GM18520 (cell line): ENCODE measurements at regions not wholly inside any gene's neighbourhood (a gene's known extent, or its start where the extent isn't known, plus 50 kb on each side); places are given as distances from the start of the nearest gene placed in this dataset.

ENCODE experiments used
- ATAC-seq: cut with Tn5 transposase; IDR thresholded peaks from one replicate; pipeline ENCODE4 v1.9.1; 2021; ENCODE audit not compliant: unreplicated experiment

- ATAC-seq, result no peak
Observed at GRCh38 chr14:100658181-100658886, 68.4 kb upstream of the DLK1 start.

- no peak for ATAC-seq
Observed at GRCh38 chr14:100659345-100660001, 67.2 kb upstream of the DLK1 start.

GRCh38 chr14:100660498-100660881 lies 66.2 kb upstream of the DLK1 start:
- ATAC-seq, result no peak

GRCh38 chr14:100660882-100661635 lies 65.6 kb upstream of the DLK1 start:
- no peak for ATAC-seq

GRCh38 chr14:100662879-100663760 lies 63.6 kb upstream of the DLK1 start:
- no peak for ATAC-seq

- ATAC-seq, result no peak
Observed at GRCh38 chr14:100663761-100664052, 63.0 kb upstream of the DLK1 start.

GRCh38 chr14:100664231-100664630 lies 62.5 kb upstream of the DLK1 start:
- ATAC-seq, result no peak

GRCh38 chr14:100664841-100665510 lies 61.7 kb upstream of the DLK1 start:
- no peak for ATAC-seq

GRCh38 chr14:100665511-100666032 lies 61.1 kb upstream of the DLK1 start:
- ATAC-seq, result no peak

GRCh38 chr14:100666403-100666802 lies 60.3 kb upstream of the DLK1 start:
- no peak for ATAC-seq

GRCh38 chr14:100666851-100667250 lies 59.8 kb upstream of the DLK1 start:
- ATAC-seq, result no peak

GRCh38 chr14:100667656-100668055 lies 59.0 kb upstream of the DLK1 start:
- no peak for ATAC-seq

GRCh38 chr14:100668352-100668751 lies 58.3 kb upstream of the DLK1 start:
- ATAC-seq, result no peak

GRCh38 chr14:100669011-100669412 lies 57.7 kb upstream of the DLK1 start:
- ATAC-seq, result no peak

- ATAC-seq, result no peak
Observed at GRCh38 chr14:100669468-100669867, 57.2 kb upstream of the DLK1 start.

- ATAC-seq, result no peak
Observed at GRCh38 chr14:100670017-100670752, 56.5 kb upstream of the DLK1 start.

GRCh38 chr14:100670753-100671049 lies 56.0 kb upstream of the DLK1 start:
- ATAC-seq, result no peak

- no peak for ATAC-seq
Observed at GRCh38 chr14:100671386-100671901, 55.2 kb upstream of the DLK1 start.

GRCh38 chr14:100671906-100672305 lies 54.8 kb upstream of the DLK1 start:
- no peak for ATAC-seq
